ENCODE measurements at regions not wholly inside any gene's neighbourhood (a gene's known extent, or its start where the extent isn't known, plus 50 kb on each side); places are given as distances from the start of the nearest gene placed in this dataset.

GRCh38 chr11:80533463-80533862 is 1092.6 kb upstream of the TENM4 start:
- DNase-seq = no peak

- DNase-seq = no peak
Observed at GRCh38 chr11:80532633-80533232, 1091.9 kb upstream of the TENM4 start.

- no peak for DNase-seq
Observed at GRCh38 chr11:80529726-80530125, 1088.9 kb upstream of the TENM4 start.

- no peak for DNase-seq
Observed at GRCh38 chr11:80525663-80526405, 1085.0 kb upstream of the TENM4 start.

- no peak for DNase-seq
Observed at GRCh38 chr11:80524349-80524748, 1083.5 kb upstream of the TENM4 start.

GRCh38 chr11:80523057-80523456 is 1082.2 kb upstream of the TENM4 start:
- DNase-seq = no peak

GRCh38 chr11:80521592-80521991 is 1080.8 kb upstream of the TENM4 start:
- DNase-seq = no peak

GRCh38 chr11:80520507-80520887 is 1079.7 kb upstream of the TENM4 start:
- no peak for DNase-seq

- DNase-seq = no peak
Observed at GRCh38 chr11:80519596-80520506, 1079.0 kb upstream of the TENM4 start.

GRCh38 chr11:80517701-80518100 is 1076.9 kb upstream of the TENM4 start:
- no peak for DNase-seq

GRCh38 chr11:80515097-80515496 is 1074.3 kb upstream of the TENM4 start:
- no peak for DNase-seq

- DNase-seq = no peak
Observed at GRCh38 chr11:80512491-80512890, 1071.7 kb upstream of the TENM4 start.

GRCh38 chr11:80505771-80506170 is 1064.9 kb upstream of the TENM4 start:
- no peak for DNase-seq

GRCh38 chr11:80503990-80504389 is 1063.2 kb upstream of the TENM4 start:
- no peak for DNase-seq

- DNase-seq = no peak
Observed at GRCh38 chr11:80502511-80502910, 1061.7 kb upstream of the TENM4 start.

- no peak for DNase-seq
Observed at GRCh38 chr11:80495116-80495515, 1054.3 kb upstream of the TENM4 start.

- DNase-seq = no peak
Observed at GRCh38 chr11:80487952-80488351, 1047.1 kb upstream of the TENM4 start.

- DNase-seq = no peak
Observed at GRCh38 chr11:80486678-80487077, 1045.8 kb upstream of the TENM4 start.

- no peak for DNase-seq
Observed at GRCh38 chr11:80477178-80477577, 1036.3 kb upstream of the TENM4 start.

GRCh38 chr11:80473562-80473961 is 1032.7 kb upstream of the TENM4 start:
- DNase-seq = no peak

- no peak for DNase-seq
Observed at GRCh38 chr11:80469871-80470270, 1029.0 kb upstream of the TENM4 start.

GRCh38 chr11:80466570-80466969 is 1025.7 kb upstream of the TENM4 start:
- DNase-seq = no peak

- no peak for DNase-seq
Observed at GRCh38 chr11:80462211-80462610, 1021.4 kb upstream of the TENM4 start.

- DNase-seq = no peak
Observed at GRCh38 chr11:80458376-80458775, 1017.5 kb upstream of the TENM4 start.

All from activated CD4-positive, alpha-beta T cell treated with anti-CD3 and anti-CD28 coated beads for 4 hours (primary cell).